PFSK-1 (cell line): ENCODE measurements at regions not wholly inside any gene's neighbourhood (a gene's known extent, or its start where the extent isn't known, plus 50 kb on each side); places are given as distances from the start of the nearest gene placed in this dataset.

ENCODE experiments used
- FOXP2 ChIP-seq: optimal IDR thresholded peaks from 2 replicates; pipeline ENCODE3; 2011; ENCODE audit warnings: borderline replicate concordance, control low read depth, inconsistent platforms; ENCODE audit not compliant: insufficient read depth; ENCODE audit errors: extremely low read length, extremely low read depth
- POLR2AphosphoS5 ChIP-seq: IDR thresholded peaks from 2 replicates; pipeline ENCODE4 v1.6.1; 2012; ENCODE audit warnings: low read depth, mild to moderate bottlenecking, control low read depth, low read length, moderate library complexity
- SIN3A ChIP-seq: IDR thresholded peaks from 2 replicates; pipeline ENCODE4 v1.6.1; 2012; ENCODE audit warnings: mild to moderate bottlenecking, low read length, moderate library complexity, borderline replicate concordance; ENCODE audit not compliant: insufficient read depth
- TAF1 ChIP-seq: IDR thresholded peaks from 2 replicates; pipeline ENCODE4 v1.6.1; 2012; ENCODE audit warnings: low read length, control low read depth, borderline replicate concordance; ENCODE audit not compliant: insufficient read depth
- TF ChIP-seq, protein P1 (sequence below), 2 experiments: IDR thresholded peaks; 2 replicates each; pipeline versions ENCODE4 v1.6.1 to v1.8.0; 2011 to 2012; ENCODE audit warnings: low read depth in 2 of 2, low read length in 2 of 2, control low read depth in 1 of 2, inconsistent platforms in 1 of 2, mild to moderate bottlenecking in 1 of 2, moderate library complexity in 1 of 2; ENCODE audit not compliant: insufficient read depth in 1 of 2

DNA sequence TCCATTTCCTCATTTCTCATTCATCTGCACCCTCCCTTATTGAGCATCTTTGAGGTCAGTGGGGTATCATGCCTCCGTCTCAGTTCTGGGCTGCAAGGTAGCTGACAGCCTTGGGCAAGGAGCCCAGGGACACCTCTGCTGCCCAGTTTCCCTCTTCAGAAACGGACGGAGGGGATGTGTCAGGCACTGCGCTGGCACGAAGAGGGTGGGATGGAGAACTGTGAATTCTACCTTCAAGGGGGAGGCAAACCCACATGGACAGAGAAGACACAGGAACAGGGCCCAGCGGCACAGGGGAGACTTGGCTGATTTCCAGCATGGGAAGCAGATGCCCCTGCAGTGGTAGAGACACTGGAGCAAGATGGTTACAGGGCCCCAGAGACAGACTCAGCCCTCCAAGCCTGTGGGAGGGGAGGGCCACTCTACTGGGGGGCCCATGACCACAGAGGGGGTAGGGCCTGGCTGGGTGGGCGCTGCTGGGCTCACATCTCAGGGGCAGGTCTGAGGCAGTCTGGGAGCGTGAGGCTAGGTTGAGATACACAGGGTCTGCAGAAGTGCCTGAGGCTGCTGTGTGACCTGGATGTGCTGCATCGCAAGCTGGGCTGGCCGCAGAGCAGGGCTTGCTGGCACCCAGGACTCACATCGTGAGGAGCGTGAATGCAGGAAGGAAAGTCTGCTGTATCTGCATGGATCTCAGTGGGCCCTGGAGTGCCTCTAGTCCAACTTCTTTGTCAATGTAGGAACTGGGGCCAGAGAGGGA lies 92.3 kb downstream of the HS1BP3 start:
- TF ChIP-seq, protein P1, sequence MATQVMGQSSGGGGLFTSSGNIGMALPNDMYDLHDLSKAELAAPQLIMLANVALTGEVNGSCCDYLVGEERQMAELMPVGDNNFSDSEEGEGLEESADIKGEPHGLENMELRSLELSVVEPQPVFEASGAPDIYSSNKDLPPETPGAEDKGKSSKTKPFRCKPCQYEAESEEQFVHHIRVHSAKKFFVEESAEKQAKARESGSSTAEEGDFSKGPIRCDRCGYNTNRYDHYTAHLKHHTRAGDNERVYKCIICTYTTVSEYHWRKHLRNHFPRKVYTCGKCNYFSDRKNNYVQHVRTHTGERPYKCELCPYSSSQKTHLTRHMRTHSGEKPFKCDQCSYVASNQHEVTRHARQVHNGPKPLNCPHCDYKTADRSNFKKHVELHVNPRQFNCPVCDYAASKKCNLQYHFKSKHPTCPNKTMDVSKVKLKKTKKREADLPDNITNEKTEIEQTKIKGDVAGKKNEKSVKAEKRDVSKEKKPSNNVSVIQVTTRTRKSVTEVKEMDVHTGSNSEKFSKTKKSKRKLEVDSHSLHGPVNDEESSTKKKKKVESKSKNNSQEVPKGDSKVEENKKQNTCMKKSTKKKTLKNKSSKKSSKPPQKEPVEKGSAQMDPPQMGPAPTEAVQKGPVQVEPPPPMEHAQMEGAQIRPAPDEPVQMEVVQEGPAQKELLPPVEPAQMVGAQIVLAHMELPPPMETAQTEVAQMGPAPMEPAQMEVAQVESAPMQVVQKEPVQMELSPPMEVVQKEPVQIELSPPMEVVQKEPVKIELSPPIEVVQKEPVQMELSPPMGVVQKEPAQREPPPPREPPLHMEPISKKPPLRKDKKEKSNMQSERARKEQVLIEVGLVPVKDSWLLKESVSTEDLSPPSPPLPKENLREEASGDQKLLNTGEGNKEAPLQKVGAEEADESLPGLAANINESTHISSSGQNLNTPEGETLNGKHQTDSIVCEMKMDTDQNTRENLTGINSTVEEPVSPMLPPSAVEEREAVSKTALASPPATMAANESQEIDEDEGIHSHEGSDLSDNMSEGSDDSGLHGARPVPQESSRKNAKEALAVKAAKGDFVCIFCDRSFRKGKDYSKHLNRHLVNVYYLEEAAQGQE (IDR thresholded peaks at IDR 0.05; ENCODE audit: insufficient read depth in 1 of 2, low read depth in 2 of 2, low read length in 2 of 2), result no peak
- no peak for TF ChIP-seq POLR2AphosphoS5
- TF ChIP-seq SIN3A, result no peak
- TF ChIP-seq TAF1, result no peak
- no peak for TF ChIP-seq FOXP2
